ENCODE measurements at regions not wholly inside any gene's neighbourhood (a gene's known extent, or its start where the extent isn't known, plus 50 kb on each side); places are given as distances from the start of the nearest gene placed in this dataset.

DNA sequence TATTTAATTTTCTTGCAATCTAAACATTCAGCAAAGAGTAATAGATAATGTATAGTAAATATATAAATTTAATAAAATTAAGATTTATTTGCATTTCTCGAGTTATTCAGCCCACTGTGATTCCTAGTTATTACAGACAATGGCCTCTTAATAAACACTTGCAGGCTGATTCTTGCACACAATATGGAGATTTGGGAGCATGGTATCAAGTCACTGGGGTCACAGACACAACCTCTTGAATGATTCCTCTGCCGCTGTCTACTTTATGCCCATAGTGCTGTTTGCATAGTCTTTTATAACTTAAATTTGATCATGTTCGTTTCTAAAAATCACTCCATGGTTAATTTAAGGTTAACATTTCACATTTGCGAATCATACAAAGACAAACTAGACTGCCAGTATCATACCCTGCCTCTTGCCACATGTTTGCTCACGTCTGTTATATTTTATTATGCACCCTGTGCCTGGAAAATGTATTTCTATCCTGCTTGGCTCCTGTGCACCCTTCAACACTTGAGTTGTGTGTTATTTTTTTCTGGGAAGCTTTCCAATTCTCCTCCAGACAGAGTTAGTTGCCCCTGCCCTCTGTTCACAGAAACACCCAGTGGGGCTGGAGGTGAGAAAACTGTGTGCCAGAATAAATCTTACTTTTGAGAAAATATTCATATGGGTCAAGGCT is 206.3 kb upstream of the ROBO1 start:
- no peaks in the 10 kb centered on the region for H3K27me3 ChIP-seq
- no peak for DNase-seq
- no peaks in the 10 kb centered on the region for H3K9me3 ChIP-seq
- TF ChIP-seq, protein P1, sequence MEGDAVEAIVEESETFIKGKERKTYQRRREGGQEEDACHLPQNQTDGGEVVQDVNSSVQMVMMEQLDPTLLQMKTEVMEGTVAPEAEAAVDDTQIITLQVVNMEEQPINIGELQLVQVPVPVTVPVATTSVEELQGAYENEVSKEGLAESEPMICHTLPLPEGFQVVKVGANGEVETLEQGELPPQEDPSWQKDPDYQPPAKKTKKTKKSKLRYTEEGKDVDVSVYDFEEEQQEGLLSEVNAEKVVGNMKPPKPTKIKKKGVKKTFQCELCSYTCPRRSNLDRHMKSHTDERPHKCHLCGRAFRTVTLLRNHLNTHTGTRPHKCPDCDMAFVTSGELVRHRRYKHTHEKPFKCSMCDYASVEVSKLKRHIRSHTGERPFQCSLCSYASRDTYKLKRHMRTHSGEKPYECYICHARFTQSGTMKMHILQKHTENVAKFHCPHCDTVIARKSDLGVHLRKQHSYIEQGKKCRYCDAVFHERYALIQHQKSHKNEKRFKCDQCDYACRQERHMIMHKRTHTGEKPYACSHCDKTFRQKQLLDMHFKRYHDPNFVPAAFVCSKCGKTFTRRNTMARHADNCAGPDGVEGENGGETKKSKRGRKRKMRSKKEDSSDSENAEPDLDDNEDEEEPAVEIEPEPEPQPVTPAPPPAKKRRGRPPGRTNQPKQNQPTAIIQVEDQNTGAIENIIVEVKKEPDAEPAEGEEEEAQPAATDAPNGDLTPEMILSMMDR (IDR thresholded peaks at IDR 0.05) = no peak
- H3K4me3 ChIP-seq = no peak overlapping the region
- H3K4me1 ChIP-seq = no peaks in the 10 kb centered on the region
- H3K36me3 ChIP-seq = no peaks in the 10 kb centered on the region
- no peak for ATAC-seq
- H3K27ac ChIP-seq = no peak overlapping the region
- intact Hi-C loops (cut with DNase I) = no loop called here

DNA sequence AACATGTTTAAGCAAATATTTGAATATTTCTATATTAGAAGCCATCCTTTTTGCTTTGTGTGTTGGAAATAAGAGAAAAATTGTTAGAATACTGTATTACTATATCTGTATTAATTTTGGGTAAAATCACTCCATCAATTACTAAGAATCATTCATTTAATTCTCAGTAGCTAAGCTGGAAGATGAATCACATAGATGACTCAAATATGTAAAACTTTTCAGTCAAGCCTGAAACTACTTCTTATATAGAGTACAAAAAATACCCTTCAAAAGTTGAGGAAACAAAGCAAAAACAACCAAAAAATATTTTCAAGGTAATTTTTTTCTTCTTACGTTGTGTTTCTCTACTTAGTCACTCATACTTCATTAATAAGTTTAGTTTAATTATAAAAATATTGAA is 205.7 kb upstream of the ROBO1 start:
- ATAC-seq (no peak), DNase-seq (no peak)
- Histone ChIP-seq H3K9me3 (no peaks in the 10 kb centered on the region), H3K4me3 (no peak overlapping the region), H3K27ac (no peak overlapping the region), H3K27me3 (no peaks in the 10 kb centered on the region), H3K4me1 (no peaks in the 10 kb centered on the region), H3K36me3 (no peaks in the 10 kb centered on the region)
- intact Hi-C loops (cut with DNase I) = no loop called here
- TF ChIP-seq, protein P1 (IDR thresholded peaks at IDR 0.05) = no peak

DNA sequence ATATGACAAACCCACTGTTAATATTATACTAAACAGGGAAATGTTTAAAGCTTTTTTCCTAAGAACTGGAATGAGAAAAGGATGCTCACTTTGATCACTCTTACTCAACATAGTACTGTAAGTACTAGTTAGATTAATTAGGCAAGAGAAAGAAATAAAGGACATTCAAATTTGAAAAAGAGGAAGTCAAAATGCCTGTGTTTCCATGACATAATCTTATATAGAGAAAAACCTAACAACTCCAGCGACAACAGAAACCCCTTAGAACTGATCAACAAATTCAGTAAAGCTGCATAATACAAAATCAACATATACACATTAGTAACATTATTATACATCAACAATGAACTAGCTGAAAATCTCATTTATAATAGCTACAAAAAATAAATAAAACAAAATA is 200.6 kb upstream of the ROBO1 start:
- H3K27me3 ChIP-seq = no peaks in the 10 kb centered on the region
- no peaks in the 10 kb centered on the region for H3K36me3 ChIP-seq
- peaks cover 4% of the 10 kb centered on the region for H3K9me3 ChIP-seq
- no peak for ATAC-seq
- H3K4me3 ChIP-seq = no peak overlapping the region
- no peak for DNase-seq
- H3K4me1 ChIP-seq = no peaks in the 10 kb centered on the region
- TF ChIP-seq, protein P1 (IDR thresholded peaks at IDR 0.05) = no peak
- no peak overlapping the region for H3K27ac ChIP-seq
- intact Hi-C loops (cut with DNase I) = no loop called here

DNA sequence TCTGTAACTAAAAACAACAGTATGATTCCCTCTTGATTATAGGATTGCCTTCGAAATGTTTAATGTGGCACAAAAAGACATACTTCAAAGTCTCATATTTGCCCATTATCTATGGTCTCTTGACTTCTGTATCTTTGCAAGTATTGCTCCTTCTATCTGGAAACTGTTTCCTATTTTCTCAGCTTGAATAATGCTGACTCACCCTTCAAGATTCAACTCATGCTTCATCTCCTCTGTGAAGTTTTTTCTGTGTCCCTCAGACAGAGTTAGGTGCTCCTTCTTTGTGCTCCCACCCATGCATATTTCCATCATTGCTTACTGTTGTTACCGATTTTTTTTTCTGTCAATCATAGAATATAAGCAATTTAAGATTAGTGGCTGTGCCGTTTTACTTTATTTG is 192.8 kb upstream of the ROBO1 start:
- TF ChIP-seq, protein P1 (IDR thresholded peaks at IDR 0.05) = no peak
- Histone ChIP-seq H3K9me3 (peaks cover 4% of the 10 kb centered on the region), H3K27me3 (no peaks in the 10 kb centered on the region), H3K27ac (no peak overlapping the region), H3K36me3 (no peaks in the 10 kb centered on the region), H3K4me3 (no peak overlapping the region), H3K4me1 (no peaks in the 10 kb centered on the region)
- ATAC-seq (no peak), DNase-seq (no peak)
- intact Hi-C loops (cut with DNase I) = no loop called here

DNA sequence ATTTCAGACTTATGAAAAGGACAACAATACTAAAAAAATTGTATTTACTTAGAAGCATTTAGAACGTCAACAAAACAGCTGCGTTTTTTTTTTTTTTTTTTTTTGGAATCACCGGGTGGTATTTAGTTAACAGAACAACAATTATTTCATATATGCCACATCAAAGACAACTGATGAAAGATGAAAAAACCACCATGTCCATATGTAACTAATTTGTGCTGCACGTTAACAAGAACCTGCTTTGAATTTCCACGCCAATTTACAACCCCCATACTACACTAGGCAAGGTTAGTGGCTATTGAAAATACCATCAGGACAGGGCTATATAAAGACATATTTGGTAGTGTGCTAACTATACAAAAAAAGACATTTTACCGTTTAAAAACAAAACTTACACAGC is 189.3 kb upstream of the ROBO1 start:
- H3K27me3 ChIP-seq = no peaks in the 10 kb centered on the region
- H3K27ac ChIP-seq = no peak overlapping the region
- no peaks in the 10 kb centered on the region for H3K36me3 ChIP-seq
- H3K9me3 ChIP-seq = no peaks in the 10 kb centered on the region
- intact Hi-C loops (cut with DNase I) = no loop called here
- DNase-seq (no peak), ATAC-seq (no peak)
- TF ChIP-seq, protein P1 (IDR thresholded peaks at IDR 0.05) = no peak
- no peaks in the 10 kb centered on the region for H3K4me1 ChIP-seq
- H3K4me3 ChIP-seq = no peak overlapping the region

DNA sequence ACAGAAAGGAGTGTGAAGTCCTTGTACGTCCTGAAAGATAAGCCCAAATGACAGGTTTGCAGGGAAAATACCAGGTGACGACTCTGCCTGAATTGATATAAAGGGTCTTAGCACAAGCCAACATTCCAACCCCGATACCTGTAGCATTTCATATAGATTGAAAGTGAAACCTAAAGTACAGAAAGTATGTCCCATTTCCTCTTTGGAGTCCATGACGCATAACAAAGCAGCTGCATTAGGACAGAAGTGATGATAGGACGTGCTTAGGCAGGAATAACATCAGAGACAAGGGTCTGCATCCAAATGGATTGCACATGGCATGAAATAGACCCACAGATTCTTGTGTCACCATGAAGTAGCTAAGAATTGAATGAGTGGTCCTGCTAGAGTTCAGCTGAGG is 187.0 kb upstream of the ROBO1 start:
- Histone ChIP-seq H3K27me3 (no peaks in the 10 kb centered on the region), H3K27ac (no peak overlapping the region), H3K36me3 (no peaks in the 10 kb centered on the region), H3K4me3 (no peak overlapping the region), H3K9me3 (no peaks in the 10 kb centered on the region), H3K4me1 (no peaks in the 10 kb centered on the region)
- DNase-seq = no peak
- TF ChIP-seq, protein P1 (IDR thresholded peaks at IDR 0.05) = no peak
- ATAC-seq = no peak
- intact Hi-C loops (cut with DNase I) = no loop called here

Data from upper lobe of right lung (tissue), 1 donor.